Skeletal muscle satellite cell (primary cell): ENCODE measurements at regions not wholly inside any gene's neighbourhood (a gene's known extent, or its start where the extent isn't known, plus 50 kb on each side); places are given as distances from the start of the nearest gene placed in this dataset.

ENCODE experiments used
- H3K27me3 ChIP-seq: 2 replicates; pipeline ENCODE4 v1.7.0; 2013; ENCODE audit warnings: low read length; ENCODE audit not compliant: control insufficient read depth, insufficient read depth
- H3K36me3 ChIP-seq: 2 replicates; pipeline ENCODE4 v1.7.0; 2013; ENCODE audit warnings: mild to moderate bottlenecking, control low read depth, low read length; ENCODE audit not compliant: insufficient read depth
- H3K4me1 ChIP-seq: 2 replicates; pipeline ENCODE4 v1.7.0; 2013; ENCODE audit warnings: low read length; ENCODE audit not compliant: control insufficient read depth, insufficient read depth
- H3K4me2 ChIP-seq: 2 replicates; pipeline ENCODE4 v1.7.0; 2013; ENCODE audit warnings: mild to moderate bottlenecking, low read length
- H3K4me3 ChIP-seq: 2 replicates; pipeline ENCODE4 v1.7.0; 2013; ENCODE audit warnings: low read length
- H3K9ac ChIP-seq: 2 replicates; pipeline ENCODE4 v1.7.0; 2013; ENCODE audit warnings: mild to moderate bottlenecking, low read depth, low read length, moderate library complexity
- H3K9me3 ChIP-seq: replicated peaks from 2 replicates; pipeline ENCODE4 v1.7.0; 2013; ENCODE audit warnings: mild to moderate bottlenecking, control low read depth, low read length

- Histone ChIP-seq H3K27me3 (no peaks in the 10 kb centered on the region), H3K9me3 (no peaks in the 10 kb centered on the region), H3K4me1 (no peaks in the 10 kb centered on the region), H3K9ac (no peak overlapping the region), H3K36me3 (no peaks in the 10 kb centered on the region), H3K4me3 (no peak overlapping the region), H3K4me2 (no peak overlapping the region)
Measured at GRCh38 chr5:174523311-174524071, 200.9 kb upstream of the MSX2 start.

GRCh38 chr5:174524351-174524750 lies 200.0 kb upstream of the MSX2 start:
- no peaks in the 10 kb centered on the region for H3K27me3 ChIP-seq
- no peak overlapping the region for H3K9ac ChIP-seq
- no peaks in the 10 kb centered on the region for H3K4me1 ChIP-seq
- no peak overlapping the region for H3K4me3 ChIP-seq
- H3K4me2 ChIP-seq = no peak overlapping the region
- no peaks in the 10 kb centered on the region for H3K9me3 ChIP-seq
- H3K36me3 ChIP-seq = no peaks in the 10 kb centered on the region

- Histone ChIP-seq H3K9ac (no peak overlapping the region), H3K27me3 (no peaks in the 10 kb centered on the region), H3K4me1 (no peaks in the 10 kb centered on the region), H3K36me3 (no peaks in the 10 kb centered on the region), H3K4me2 (no peak overlapping the region), H3K4me3 (no peak overlapping the region), H3K9me3 (no peaks in the 10 kb centered on the region)
Measured at GRCh38 chr5:174526177-174526576, 198.2 kb upstream of the MSX2 start.

GRCh38 chr5:174527916-174528540 lies 196.4 kb upstream of the MSX2 start:
- H3K4me1 ChIP-seq = peaks cover 5% of the 10 kb centered on the region
- no peak overlapping the region for H3K9ac ChIP-seq
- no peak overlapping the region for H3K4me3 ChIP-seq
- no peaks in the 10 kb centered on the region for H3K9me3 ChIP-seq
- no peaks in the 10 kb centered on the region for H3K36me3 ChIP-seq
- H3K4me2 ChIP-seq = no peak overlapping the region
- no peaks in the 10 kb centered on the region for H3K27me3 ChIP-seq

- no peak overlapping the region for H3K4me2 ChIP-seq
Measured at GRCh38 chr5:174528821-174529544, 195.4 kb upstream of the MSX2 start.

GRCh38 chr5:174529925-174530681 lies 194.3 kb upstream of the MSX2 start:
- no peak overlapping the region for H3K4me3 ChIP-seq
- H3K36me3 ChIP-seq = no peaks in the 10 kb centered on the region
- H3K9me3 ChIP-seq = no peaks in the 10 kb centered on the region
- peaks cover 18% of the 10 kb centered on the region for H3K4me1 ChIP-seq
- H3K4me2 ChIP-seq = no peak overlapping the region
- no peaks in the 10 kb centered on the region for H3K27me3 ChIP-seq
- H3K9ac ChIP-seq = no peak overlapping the region

More at GRCh38 chr5:174528821-174529544, 195.4 kb upstream of the MSX2 start:
- Histone ChIP-seq H3K4me3 (no peak overlapping the region), H3K4me1 (peaks cover 14% of the 10 kb centered on the region), H3K36me3 (no peaks in the 10 kb centered on the region), H3K27me3 (no peaks in the 10 kb centered on the region), H3K9me3 (no peaks in the 10 kb centered on the region), H3K9ac (no peak overlapping the region)

- H3K4me3 ChIP-seq = no peak overlapping the region
- H3K9ac ChIP-seq = no peak overlapping the region
- peaks cover 18% of the 10 kb centered on the region for H3K4me1 ChIP-seq
- no peaks in the 10 kb centered on the region for H3K9me3 ChIP-seq
- no peaks in the 10 kb centered on the region for H3K27me3 ChIP-seq
- H3K4me2 ChIP-seq = no peak overlapping the region
- H3K36me3 ChIP-seq = no peaks in the 10 kb centered on the region
Measured at GRCh38 chr5:174531782-174532191, 192.6 kb upstream of the MSX2 start.

- Histone ChIP-seq H3K9me3 (no peaks in the 10 kb centered on the region), H3K36me3 (no peaks in the 10 kb centered on the region), H3K4me2 (peak overlapping the region; percentile 31), H3K9ac (no peak overlapping the region), H3K4me3 (no peak overlapping the region), H3K27me3 (no peaks in the 10 kb centered on the region), H3K4me1 (peaks cover 18% of the 10 kb centered on the region)
Measured at GRCh38 chr5:174532455-174533453, 191.6 kb upstream of the MSX2 start.

GRCh38 chr5:174533751-174534241 lies 190.6 kb upstream of the MSX2 start:
- H3K27me3 ChIP-seq = no peaks in the 10 kb centered on the region
- no peak overlapping the region for H3K9ac ChIP-seq
- H3K36me3 ChIP-seq = no peaks in the 10 kb centered on the region
- H3K4me2 ChIP-seq = no peak overlapping the region
- H3K4me1 ChIP-seq = peaks cover 18% of the 10 kb centered on the region
- no peaks in the 10 kb centered on the region for H3K9me3 ChIP-seq
- no peak overlapping the region for H3K4me3 ChIP-seq

- Histone ChIP-seq H3K4me3 (no peak overlapping the region), H3K36me3 (no peaks in the 10 kb centered on the region), H3K27me3 (no peaks in the 10 kb centered on the region), H3K4me2 (no peak overlapping the region), H3K9ac (no peak overlapping the region), H3K4me1 (peaks cover 18% of the 10 kb centered on the region), H3K9me3 (no peaks in the 10 kb centered on the region)
Measured at GRCh38 chr5:174535669-174536068, 188.7 kb upstream of the MSX2 start.
